Upper lobe of left lung (tissue), 6 donors: ENCODE measurements at regions not wholly inside any gene's neighbourhood (a gene's known extent, or its start where the extent isn't known, plus 50 kb on each side); places are given as distances from the start of the nearest gene placed in this dataset.

Experiments
- ATAC-seq, 2 donors: fragments of 200-7000 bp; cut with Tn5 transposase; one replicate each; pipeline ENCODE4 v1.9.1; 2022; ENCODE audit warnings: mild to moderate bottlenecking in 2 of 2, moderate library complexity in 2 of 2; ENCODE audit not compliant: low FRiP score in 2 of 2
- DNase-seq, 2 donors: peaks; one replicate each; pipeline ENCODE4 v3.0.0-alpha.2; 2019 to 2020
- H3K27ac ChIP-seq, 4 donors: fragments of 200-600 bp; sonication (generic); one replicate each; pipeline ENCODE4 v1.5.1; 2016 to 2019
- H3K27me3 ChIP-seq, 4 donors: fragments of 200-600 bp; sonication (generic); one replicate each; pipeline ENCODE4 v1.5.1; 2017 to 2019
- H3K36me3 ChIP-seq, 4 donors: fragments of 200-600 bp; sonication (generic); one replicate each; pipeline ENCODE4 v1.5.1; 2016 to 2019
- H3K4me1 ChIP-seq, 4 donors: fragments of 200-600 bp; sonication (generic); one replicate each; pipeline ENCODE4 v1.5.1; 2018 to 2019
- H3K4me3 ChIP-seq, 4 donors: fragments of 200-600 bp; sonication (generic); one replicate each; pipeline ENCODE4 v1.5.1; 2017 to 2019; ENCODE audit warnings: mild to moderate bottlenecking in 2 of 4, moderate library complexity in 1 of 4
- H3K9me3 ChIP-seq, 4 donors: fragments of 200-600 bp; sonication (generic); one replicate each; pipeline ENCODE4 v1.5.1; 2018 to 2019
- EP300 ChIP-seq, 4 donors: sonication (generic); formaldehyde crosslinking; IDR thresholded peaks; one replicate each; pipeline ENCODE4 v1.5.1; 2017; ENCODE audit warnings: antibody characterized with exemption in 4 of 4, control low read depth in 2 of 4
- POLR2A ChIP-seq, 4 donors: fragments of 450-650 bp; IDR thresholded peaks; one replicate each; pipeline ENCODE4 v1.5.1; 2016 to 2017; ENCODE audit warnings: antibody characterized with exemption in 4 of 4, mild to moderate bottlenecking in 2 of 4
- POLR2AphosphoS5 ChIP-seq, 2 donors: sonication (generic); formaldehyde crosslinking; IDR thresholded peaks; one replicate each; pipeline ENCODE4 v1.5.1; 2017; ENCODE audit warnings: antibody characterized with exemption in 2 of 2
- WGBS, 2 donors: methylation state at CpG; one replicate each; pipeline ENCODE4 v1.1.5; 2017 to 2018; 5-methylcytosine and 5-hydroxymethylcytosine counted together
- TF ChIP-seq, protein P1 (sequence below), 6 experiments: fragments of 450-650 bp in 4 of 6; fragments of 200-600 bp in 2 of 6; sonication (generic) in 2 of 6; IDR thresholded peaks; one replicate each; pipeline ENCODE4 v1.5.1; 2016 to 2019; ENCODE audit warnings: antibody characterized with exemption in 6 of 6
- donor health status: DM: no; HTN: no; CAD: no; lungs with moderate emphysema.
- donor health status: DM: no; HTN: yes; CAD: no; lungs with severe emphysema.

GRCh38 chr6:120320481-120321162 is 971.1 kb upstream of the MAN1A1 start:
- DNase-seq (no peak), ATAC-seq (no peak)
- no peak for TF ChIP-seq POLR2AphosphoS5 (IDR thresholded peaks at IDR 0.05)
- no peak for TF ChIP-seq POLR2A (IDR thresholded peaks at IDR 0.05)
- TF ChIP-seq EP300 (IDR thresholded peaks at IDR 0.05) = no peak
- TF ChIP-seq, protein P1, sequence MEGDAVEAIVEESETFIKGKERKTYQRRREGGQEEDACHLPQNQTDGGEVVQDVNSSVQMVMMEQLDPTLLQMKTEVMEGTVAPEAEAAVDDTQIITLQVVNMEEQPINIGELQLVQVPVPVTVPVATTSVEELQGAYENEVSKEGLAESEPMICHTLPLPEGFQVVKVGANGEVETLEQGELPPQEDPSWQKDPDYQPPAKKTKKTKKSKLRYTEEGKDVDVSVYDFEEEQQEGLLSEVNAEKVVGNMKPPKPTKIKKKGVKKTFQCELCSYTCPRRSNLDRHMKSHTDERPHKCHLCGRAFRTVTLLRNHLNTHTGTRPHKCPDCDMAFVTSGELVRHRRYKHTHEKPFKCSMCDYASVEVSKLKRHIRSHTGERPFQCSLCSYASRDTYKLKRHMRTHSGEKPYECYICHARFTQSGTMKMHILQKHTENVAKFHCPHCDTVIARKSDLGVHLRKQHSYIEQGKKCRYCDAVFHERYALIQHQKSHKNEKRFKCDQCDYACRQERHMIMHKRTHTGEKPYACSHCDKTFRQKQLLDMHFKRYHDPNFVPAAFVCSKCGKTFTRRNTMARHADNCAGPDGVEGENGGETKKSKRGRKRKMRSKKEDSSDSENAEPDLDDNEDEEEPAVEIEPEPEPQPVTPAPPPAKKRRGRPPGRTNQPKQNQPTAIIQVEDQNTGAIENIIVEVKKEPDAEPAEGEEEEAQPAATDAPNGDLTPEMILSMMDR (IDR thresholded peaks at IDR 0.05) = no peak
- Histone ChIP-seq H3K9me3 (no peaks in the 10 kb centered on the region), H3K4me1 (no peaks in the 10 kb centered on the region), H3K36me3 (no peaks in the 10 kb centered on the region), H3K4me3 (no peak overlapping the region), H3K27ac (no peak overlapping the region), H3K27me3 (no peaks in the 10 kb centered on the region)
- WGBS, 2 donors = 54 to 57% methylated on average over 2 of the region's 2 CpGs

GRCh38 chr6:120304223-120304622 is 954.7 kb upstream of the MAN1A1 start:
- WGBS, 2 donors = 90 to 95% methylated on average over 1 of the region's 1 CpG
- no peaks in the 10 kb centered on the region for H3K36me3 ChIP-seq
- DNase-seq (no peak), ATAC-seq (no peak)
- no peak for TF ChIP-seq POLR2AphosphoS5 (IDR thresholded peaks at IDR 0.05)
- TF ChIP-seq EP300 (IDR thresholded peaks at IDR 0.05) = no peak
- TF ChIP-seq, protein P1 (IDR thresholded peaks at IDR 0.05) = no peak
- no peak for TF ChIP-seq POLR2A (IDR thresholded peaks at IDR 0.05)
- H3K4me1 ChIP-seq = no peaks in the 10 kb centered on the region
- H3K9me3 ChIP-seq = no peaks in the 10 kb centered on the region
- no peak overlapping the region for H3K27ac ChIP-seq
- no peak overlapping the region for H3K4me3 ChIP-seq
- H3K27me3 ChIP-seq = no peaks in the 10 kb centered on the region

GRCh38 chr6:120303527-120303926 is 954.0 kb upstream of the MAN1A1 start:
- ATAC-seq = no peak
- DNase-seq = no peak
- no peaks in the 10 kb centered on the region for H3K4me1 ChIP-seq
- no peak overlapping the region for H3K27ac ChIP-seq
- no peaks in the 10 kb centered on the region for H3K9me3 ChIP-seq
- H3K27me3 ChIP-seq = no peaks in the 10 kb centered on the region
- TF ChIP-seq POLR2AphosphoS5 (IDR thresholded peaks at IDR 0.05) (no peak), POLR2A (IDR thresholded peaks at IDR 0.05) (no peak), EP300 (IDR thresholded peaks at IDR 0.05) (no peak)
- TF ChIP-seq, protein P1 (IDR thresholded peaks at IDR 0.05) = no peak
- H3K4me3 ChIP-seq = no peak overlapping the region
- H3K36me3 ChIP-seq = no peaks in the 10 kb centered on the region
- 79 to 93% methylated on average over 2 of the region's 2 CpGs for WGBS, 2 donors

- Histone ChIP-seq H3K9me3 (no peaks in the 10 kb centered on the region), H3K27ac (no peak overlapping the region), H3K27me3 (no peaks in the 10 kb centered on the region), H3K4me1 (no peaks in the 10 kb centered on the region), H3K36me3 (no peaks in the 10 kb centered on the region), H3K4me3 (no peak overlapping the region)
- ATAC-seq (no peak), DNase-seq (no peak)
- 90 to 91% methylated on average over 2 of the region's 2 CpGs for WGBS, 2 donors
- TF ChIP-seq POLR2AphosphoS5 (IDR thresholded peaks at IDR 0.05) = no peak
- no peak for TF ChIP-seq POLR2A (IDR thresholded peaks at IDR 0.05)
- no peak for TF ChIP-seq EP300 (IDR thresholded peaks at IDR 0.05)
- TF ChIP-seq, protein P1 (IDR thresholded peaks at IDR 0.05) = no peak
Measured at GRCh38 chr6:120302041-120302440, 952.5 kb upstream of the MAN1A1 start.

- Histone ChIP-seq H3K4me1 (no peaks in the 10 kb centered on the region), H3K27me3 (no peaks in the 10 kb centered on the region), H3K27ac (no peak overlapping the region), H3K4me3 (no peak overlapping the region), H3K9me3 (peaks cover 0 to 6% (median 0%) of the 10 kb centered on the region in 4 donors), H3K36me3 (no peaks in the 10 kb centered on the region)
- WGBS, 2 donors = 40 to 45% methylated on average over 1 of the region's 1 CpG
- ATAC-seq (no peak), DNase-seq (no peak)
- no peak for TF ChIP-seq POLR2AphosphoS5 (IDR thresholded peaks at IDR 0.05)
- TF ChIP-seq EP300 (IDR thresholded peaks at IDR 0.05) = no peak
- TF ChIP-seq, protein P1 (IDR thresholded peaks at IDR 0.05) = no peak
- TF ChIP-seq POLR2A (IDR thresholded peaks at IDR 0.05) = no peak
Measured at GRCh38 chr6:120290964-120291363, 941.4 kb upstream of the MAN1A1 start.
